Neural cell (in vitro differentiated cells): ENCODE measurements at regions not wholly inside any gene's neighbourhood (a gene's known extent, or its start where the extent isn't known, plus 50 kb on each side); places are given as distances from the start of the nearest gene placed in this dataset.

Experiments
- H2AFZ ChIP-seq: fragments of 200-600, 300-800 bp; sonication (generic), shearing (Covaris generic); 2 replicates; pipeline ENCODE4 v1.6.0; 2014; ENCODE audit warnings: low read depth, mild to moderate bottlenecking, antibody characterized with exemption, low read length, moderate library complexity
- H3F3A ChIP-seq: fragments of 200-600 bp; shearing (Covaris generic); 2 replicates; pipeline ENCODE4 v1.6.1; 2016; ENCODE audit warnings: mild to moderate bottlenecking, moderate library complexity, mixed read lengths, antibody characterized with exemption, low read length; ENCODE audit not compliant: insufficient read depth, poor library complexity, severe bottlenecking
- H3K27ac ChIP-seq: fragments of 200-600, 300-800 bp; sonication (generic), shearing (Covaris generic); 2 replicates; pipeline ENCODE4 v1.5.1; 2014; ENCODE audit warnings: mild to moderate bottlenecking, low read length, moderate library complexity
- H3K27me3 ChIP-seq: fragments of 300-800, 200-600 bp; sonication (generic), shearing (Covaris generic); 2 replicates; pipeline ENCODE4 v1.6.0; 2014; ENCODE audit warnings: mild to moderate bottlenecking, low read depth, low read length, moderate library complexity; ENCODE audit not compliant: insufficient read depth
- H3K36me3 ChIP-seq: fragments of 300-800, 200-600 bp; sonication (generic), shearing (Covaris generic); 2 replicates; pipeline ENCODE4 v1.5.1; 2014; ENCODE audit warnings: mild to moderate bottlenecking, antibody characterized with exemption, low read length, moderate library complexity; ENCODE audit not compliant: insufficient read depth
- H3K4me2 ChIP-seq: fragments of 300-800, 200-600 bp; sonication (generic), shearing (Covaris generic); 2 replicates; pipeline ENCODE4 v1.6.0; 2014; ENCODE audit warnings: mild to moderate bottlenecking, low read length
- H3K4me3 ChIP-seq: fragments of 300-800, 200-600 bp; sonication (generic), shearing (Covaris generic); 2 replicates; pipeline ENCODE4 v1.5.1; 2014; ENCODE audit warnings: mild to moderate bottlenecking, low read length, moderate library complexity
- H3K79me2 ChIP-seq: fragments of 200-600 bp; shearing (Covaris generic); replicated peaks from 2 replicates; pipeline ENCODE4 v1.6.0; 2014; ENCODE audit warnings: mild to moderate bottlenecking, low read length, moderate library complexity; ENCODE audit not compliant: insufficient read depth
- H3K9ac ChIP-seq: fragments of 300-800, 200-600 bp; sonication (generic), shearing (Covaris generic); 2 replicates; pipeline ENCODE4 v1.6.1; 2016; ENCODE audit warnings: mild to moderate bottlenecking, low read length, mixed read lengths
- H3K9me2 ChIP-seq: fragments of 200-600 bp; shearing (Covaris generic); 2 replicates; pipeline ENCODE4 v1.6.1; 2016; ENCODE audit warnings: mild to moderate bottlenecking, low read length, mixed read lengths; ENCODE audit not compliant: insufficient read depth
- H3K9me3 ChIP-seq: fragments of 200-600, 300-800 bp; sonication (generic), shearing (Covaris generic); 2 replicates; pipeline ENCODE4 v1.6.1; 2016; ENCODE audit warnings: mild to moderate bottlenecking, mixed run types, low read length, moderate library complexity, mixed read lengths
- H4K20me1 ChIP-seq: fragments of 200-600 bp; shearing (Covaris generic); 2 replicates; pipeline ENCODE4 v1.6.1; 2016; ENCODE audit warnings: mild to moderate bottlenecking, mixed run types; ENCODE audit not compliant: insufficient read depth
- CTCF ChIP-seq: fragments of 450-650 bp; IDR thresholded peaks from 2 replicates; pipeline ENCODE4 v1.5.1; 2014; ENCODE audit warnings: antibody characterized with exemption, mild to moderate bottlenecking, moderate library complexity; ENCODE audit not compliant: poor library complexity, severe bottlenecking
- EP300 ChIP-seq: fragments of 450-650 bp; conservative IDR thresholded peaks from 2 replicates; pipeline ENCODE4 v1.6.1; 2014; ENCODE audit warnings: antibody characterized with exemption, mild to moderate bottlenecking, moderate library complexity; ENCODE audit not compliant: poor library complexity, severe bottlenecking
- EZH2 ChIP-seq: fragments of 200-600, 300-800 bp; shearing (Covaris generic), sonication (generic); IDR thresholded peaks from 2 replicates; pipeline ENCODE4 v1.6.1; 2014; ENCODE audit warnings: antibody characterized with exemption, low read length, borderline replicate concordance, mild to moderate bottlenecking; ENCODE audit not compliant: insufficient read depth, poor library complexity, severe bottlenecking
- MXI1 ChIP-seq: fragments of 450-650 bp; conservative IDR thresholded peaks from 2 replicates; pipeline ENCODE4 v1.6.1; 2014; ENCODE audit warnings: antibody characterized with exemption, mild to moderate bottlenecking; ENCODE audit not compliant: poor library complexity, severe bottlenecking
- POLR2AphosphoS5 ChIP-seq: IDR thresholded peaks from 2 replicates; pipeline ENCODE4 v1.6.1; 2012
- RAD21 ChIP-seq: fragments of 450-650 bp; conservative IDR thresholded peaks from 2 replicates; pipeline ENCODE4 v1.6.1; 2014; ENCODE audit warnings: antibody characterized with exemption, mild to moderate bottlenecking, moderate library complexity
- REST ChIP-seq: IDR thresholded peaks from 2 replicates; pipeline ENCODE4 v1.6.1; 2012; ENCODE audit warnings: borderline replicate concordance
- SMC3 ChIP-seq: fragments of 450-650 bp; conservative IDR thresholded peaks from 2 replicates; pipeline ENCODE4 v1.6.1; 2014; ENCODE audit warnings: antibody characterized with exemption, mild to moderate bottlenecking, moderate library complexity; ENCODE audit not compliant: poor library complexity
- TAF1 ChIP-seq: IDR thresholded peaks from 2 replicates; pipeline ENCODE4 v1.6.1; 2012; ENCODE audit warnings: low read depth
- small RNA-seq, 3 experiments: library from RNA; depleted of rRNA; stranded (forward); fragments of <200 nt; gene quantifications; one replicate each; pipeline ENCODE3, GENCODE V24; 2012

GRCh38 chr9:33742519-33742918 lies 52.8 kb upstream of the PRSS3 start:
- Histone ChIP-seq H2AFZ (no peak overlapping the region), H3K9me3 (no peaks in the 10 kb centered on the region), H3K27ac (no peak overlapping the region), H4K20me1 (no peaks in the 10 kb centered on the region), H3K79me2 (no peaks in the 10 kb centered on the region), H3K9me2 (no peaks in the 10 kb centered on the region), H3K9ac (no peak overlapping the region), H3K27me3 (no peaks in the 10 kb centered on the region), H3K4me3 (no peak overlapping the region), H3K36me3 (no peaks in the 10 kb centered on the region), H3K4me2 (no peak overlapping the region), H3F3A (no peaks in the 10 kb centered on the region)
- TF ChIP-seq CTCF (no peak), TAF1 (no peak), REST (no peak), SMC3 (no peak), EZH2 (no peak), EP300 (no peak), RAD21 (no peak), POLR2AphosphoS5 (no peak), MXI1 (no peak)

Small RNA genes lying in the stretch of these regions (small RNA-seq; reads per million reads assigned to genes)
- gene TRBV22OR9-2: 0 reads per million in 3 experiments
- 0 reads per million in 3 experiments for gene TRBV26OR9-2
